ENCODE measurements at regions not wholly inside any gene's neighbourhood (a gene's known extent, or its start where the extent isn't known, plus 50 kb on each side); places are given as distances from the start of the nearest gene placed in this dataset.
A peak's percentile ranks its signal among the peaks of the same experiment; 100 is the strongest.

DNA sequence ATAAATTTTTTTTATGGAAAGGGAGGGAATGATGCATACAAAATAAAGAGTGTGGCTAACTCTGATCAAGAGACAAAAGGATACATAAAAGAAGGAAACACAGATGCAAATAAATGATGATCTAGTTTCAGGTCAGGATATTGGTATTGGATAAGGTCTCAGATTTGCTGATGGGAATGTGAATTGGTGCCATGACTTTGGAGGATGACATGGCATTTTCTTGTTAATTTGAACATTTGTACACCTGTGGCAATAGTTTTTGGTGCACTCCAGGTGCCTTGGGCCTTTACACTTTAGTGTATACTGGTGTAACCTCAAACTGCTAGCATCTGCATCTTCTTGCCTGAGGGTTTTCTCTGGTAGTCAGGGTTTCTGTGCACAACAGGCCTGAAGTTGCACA, 279.3 kb downstream of the TMEM121 start:
- BruUV-seq (replicated peaks) = no TSS peak
- no peaks in the 10 kb centered on the region for H3K36me3 ChIP-seq (replicated peaks in 1 of 2; ENCODE audit: control insufficient read depth in 1 of 2, insufficient read depth in 2 of 2, low read length in 2 of 2)
- H4K20me1 ChIP-seq (ENCODE audit: insufficient read depth, low read length) = no peaks in the 10 kb centered on the region
- FAIRE-seq = no peak
- in situ Hi-C loops (cut with HindIII; ENCODE audit: extremely low pct_ligation_motif_present, low pct_unique_long_range_greater_than_20kb) (no loop called here), intact Hi-C loops (cut with micrococcal nuclease; ENCODE audit: unreplicated experiment) (no loop called here)
- H2AFZ ChIP-seq (ENCODE audit: low read length) = no peak overlapping the region
- no peak overlapping the region for H3K27ac ChIP-seq (ENCODE audit: extremely low read length, insufficient read depth, low read length)
- ChIA-PET CTCF (ENCODE audit: low intra/inter-chr PET ratio, low total read pairs) (no interaction called here), POLR2A (no interaction called here)
- H3K4me3 ChIP-seq (replicated peaks in 1 of 3; ENCODE audit: insufficient read depth in 1 of 3, low read depth in 2 of 3, low read length in 3 of 3) = no peak overlapping the region
- H3K4me2 ChIP-seq (ENCODE audit: low read depth, low read length) = no peak overlapping the region
- no peaks in the 10 kb centered on the region for H3K79me2 ChIP-seq (ENCODE audit: insufficient read depth, low read length)
- no peak for DNase-seq (ENCODE audit: low spot score)
- H3K9ac ChIP-seq (ENCODE audit: insufficient read depth, low read depth, low read length) = no peak overlapping the region
- no peaks in the 10 kb centered on the region for H3K4me1 ChIP-seq (ENCODE audit: insufficient read depth, low read length)
- H3K9me3 ChIP-seq (ENCODE audit: low read length) = no peaks in the 10 kb centered on the region
- ATAC-seq = no peak
- TF ChIP-seq ZFP37 (CRISPR knock-in tag; IDR thresholded peaks at IDR 0.05; ENCODE audit: borderline replicate concordance) = no peak
- no peak for TF ChIP-seq ZNF282 (IDR thresholded peaks at IDR 0.05; ENCODE audit: partially characterized antibody)
- peak; percentile 67 for TF ChIP-seq NFE2L2 (IDR thresholded peaks at IDR 0.05; ENCODE audit: low read length)
- no peak for TF ChIP-seq SALL2 (CRISPR knock-in tag; IDR thresholded peaks at IDR 0.05)
- H3K27me3 ChIP-seq (ENCODE audit: control insufficient read depth in 1 of 2, insufficient read depth in 2 of 2, low read length in 2 of 2) = no peaks in the 10 kb centered on the region

DNA sequence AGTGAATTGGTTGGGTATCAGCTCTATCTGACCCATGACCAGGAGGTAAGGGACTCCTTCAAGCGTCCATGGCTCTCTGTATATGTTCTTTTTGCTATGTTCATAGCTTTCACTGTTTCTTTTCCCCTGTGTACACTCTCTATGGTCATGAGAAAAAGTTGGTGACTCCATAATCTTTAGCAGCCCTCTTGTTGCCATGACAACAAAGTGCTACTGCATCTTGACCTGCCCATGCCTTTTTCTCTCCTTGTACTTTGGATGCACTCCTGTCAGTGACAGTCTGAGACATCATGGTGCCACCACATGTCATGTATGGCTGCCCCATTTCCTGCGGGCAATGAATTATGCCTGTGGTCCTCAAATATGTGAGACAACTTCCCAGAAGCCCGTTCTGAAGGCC, 280.2 kb downstream of the TMEM121 start:
- FAIRE-seq (no peak), DNase-seq (ENCODE audit: low spot score) (no peak), ATAC-seq (no peak)
- CTCF ChIA-PET (ENCODE audit: low intra/inter-chr PET ratio, low total read pairs) = no interaction called here
- no TSS peak for BruUV-seq (replicated peaks)
- intact Hi-C loops (cut with micrococcal nuclease; ENCODE audit: unreplicated experiment) = no loop called here
- Histone ChIP-seq H3K9me3 (ENCODE audit: low read length) (no peaks in the 10 kb centered on the region), H3K79me2 (ENCODE audit: insufficient read depth, low read length) (no peaks in the 10 kb centered on the region), H3K27ac (ENCODE audit: extremely low read length, insufficient read depth, low read length) (no peak overlapping the region), H3K27me3 (ENCODE audit: control insufficient read depth in 1 of 2, insufficient read depth in 2 of 2, low read length in 2 of 2) (no peaks in the 10 kb centered on the region), H3K9ac (ENCODE audit: insufficient read depth, low read depth, low read length) (no peak overlapping the region), H3K4me3 (replicated peaks in 1 of 3; ENCODE audit: insufficient read depth in 1 of 3, low read depth in 2 of 3, low read length in 3 of 3) (no peak overlapping the region), H3K4me1 (ENCODE audit: insufficient read depth, low read length) (no peaks in the 10 kb centered on the region), H4K20me1 (ENCODE audit: insufficient read depth, low read length) (no peaks in the 10 kb centered on the region), H2AFZ (ENCODE audit: low read length) (no peak overlapping the region), H3K4me2 (ENCODE audit: low read depth, low read length) (no peak overlapping the region), H3K36me3 (replicated peaks in 1 of 2; ENCODE audit: control insufficient read depth in 1 of 2, insufficient read depth in 2 of 2, low read length in 2 of 2) (no peaks in the 10 kb centered on the region)
- in situ Hi-C loops (cut with HindIII; ENCODE audit: extremely low pct_ligation_motif_present, low pct_unique_long_range_greater_than_20kb) = no loop called here
- WGBS (ENCODE audit: low lambda C conversion rate) = 21% methylated on average over 3 of the region's 3 CpGs
- no peak for TF ChIP-seq GLI4 (CRISPR knock-in tag; IDR thresholded peaks at IDR 0.05; ENCODE audit: borderline replicate concordance)
- peak; percentile 56; the same call in 1 of the 2 replicates for TF ChIP-seq RFX1 (IDR thresholded peaks at IDR 0.05)
- TF ChIP-seq NFKBIZ (CRISPR knock-in tag; IDR thresholded peaks at IDR 0.05) = no peak
- POLR2A ChIA-PET = no interaction called here

Measured in HepG2 (cell line).